Stimulated activated CD4-positive, alpha-beta T cell treated with anti-CD3 and anti-CD28 coated beads, Interleukin-4, amount 100 ng/mL, for 1 hour (primary cell): ENCODE measurements at regions not wholly inside any gene's neighbourhood (a gene's known extent, or its start where the extent isn't known, plus 50 kb on each side); places are given as distances from the start of the nearest gene placed in this dataset.

Experiments used
- DNase-seq: peaks from one replicate; pipeline ENCODE4 v3.0.0-alpha.2; 2020

DNA sequence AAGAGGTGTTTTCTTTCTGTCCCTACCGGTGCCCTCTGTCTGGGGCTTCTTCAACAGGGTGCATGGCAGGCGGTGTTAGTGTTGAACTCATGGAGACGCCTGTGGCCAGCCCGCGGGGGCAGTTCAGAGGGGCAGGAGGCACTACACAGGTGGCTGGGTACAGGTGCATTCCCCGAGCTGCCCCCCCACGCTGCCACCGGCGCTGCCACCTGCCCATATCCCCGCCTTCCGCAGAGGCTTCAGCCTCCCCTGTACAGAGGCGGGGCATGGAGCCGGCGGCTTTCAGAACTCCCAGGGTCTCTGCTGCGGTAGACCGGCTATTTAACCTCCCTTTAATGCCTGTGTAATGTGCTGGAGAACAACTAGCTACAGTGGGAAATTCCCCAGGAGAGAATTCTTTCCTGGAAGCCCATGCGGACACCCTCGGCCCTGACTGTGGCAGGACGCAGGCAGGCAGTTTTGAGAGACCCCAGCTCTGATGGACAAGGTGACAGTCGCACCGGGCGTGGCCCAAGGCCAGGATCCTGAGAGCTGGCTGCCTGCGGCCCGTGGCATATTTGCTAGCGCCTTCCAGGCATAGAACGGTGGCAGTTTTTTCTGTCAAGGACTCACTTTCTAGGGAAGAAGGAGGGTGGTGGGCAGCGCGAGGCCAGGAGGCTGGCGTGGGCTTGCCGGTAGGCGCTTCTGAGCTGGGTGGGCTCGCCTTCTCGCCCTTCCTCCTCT lies 53.7 kb upstream of the ZNF32 start:
- DNase-seq: no peak

- no peak for DNase-seq
These were observed 52.6 kb upstream of the ZNF32 start for GRCh38 chr10:43701295-43701694.

DNA sequence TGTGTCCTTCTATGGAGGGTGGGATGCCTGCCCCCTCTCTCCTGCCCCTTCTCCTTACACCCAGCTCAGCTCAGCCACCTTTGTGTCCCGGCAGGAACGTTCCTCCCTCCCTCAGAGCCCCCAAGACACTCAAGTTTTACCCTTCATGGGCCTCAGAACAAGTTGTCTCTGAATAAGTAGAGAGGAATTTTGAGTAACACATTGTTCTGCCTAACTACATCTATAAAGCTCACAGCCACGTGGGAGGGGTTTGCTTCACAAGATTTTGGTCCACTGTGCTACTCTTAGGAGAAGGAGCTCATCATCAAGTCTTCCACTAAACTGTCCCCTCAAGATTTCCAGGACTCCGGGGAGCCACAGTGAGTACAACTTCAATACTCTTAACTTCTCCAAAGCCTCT lies 51.6 kb upstream of the ZNF32 start:
- no peak for DNase-seq

DNA sequence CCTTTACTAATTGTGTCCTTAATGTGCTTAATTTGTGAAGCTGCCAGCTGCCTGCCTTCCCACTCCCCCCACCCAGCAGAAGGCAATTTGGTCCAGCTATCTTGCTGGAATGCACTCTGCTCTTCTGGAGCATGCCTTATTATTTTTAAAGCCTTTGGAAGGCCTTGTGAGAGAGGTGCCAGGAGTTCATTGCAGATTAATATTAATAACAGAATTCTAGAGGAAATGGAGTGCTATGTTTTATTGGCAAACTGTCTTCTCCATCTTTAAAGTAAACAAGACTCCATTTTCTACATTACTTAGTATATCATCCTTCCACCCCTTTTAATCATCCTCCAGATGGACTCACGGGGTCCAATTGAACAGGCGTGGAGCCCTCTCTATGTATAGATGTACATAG lies 50.8 kb upstream of the ZNF32 start:
- no peak for DNase-seq
